KMS-11 (cell line): ENCODE measurements at regions not wholly inside any gene's neighbourhood (a gene's known extent, or its start where the extent isn't known, plus 50 kb on each side); places are given as distances from the start of the nearest gene placed in this dataset.
A peak's percentile ranks its signal among the peaks of the same experiment; 100 is the strongest.

Experiments used
- H2AFZ ChIP-seq: fragments of 200-600 bp; sonication (generic); 2 replicates; pipeline ENCODE4 v1.6.1; 2016; ENCODE audit warnings: antibody characterized with exemption, mixed run types, low read depth
- H3K27ac ChIP-seq: fragments of 200-600 bp; sonication (generic); 2 replicates; pipeline ENCODE4 v1.6.1; 2016; ENCODE audit warnings: mild to moderate bottlenecking, mixed run types
- H3K27me3 ChIP-seq: fragments of 200-600 bp; sonication (generic); 2 replicates; pipeline ENCODE4 v1.6.1; 2017; ENCODE audit warnings: mild to moderate bottlenecking, low read depth, mixed run types, moderate library complexity; ENCODE audit not compliant: insufficient read depth
- H3K36me3 ChIP-seq: fragments of 200-600 bp; sonication (generic); 2 replicates; pipeline ENCODE4 v1.6.1; 2017; ENCODE audit warnings: mild to moderate bottlenecking, mixed run types; ENCODE audit not compliant: insufficient read depth
- H3K4me1 ChIP-seq: fragments of 200-600 bp; sonication (generic); 2 replicates; pipeline ENCODE4 v1.6.1; 2016; ENCODE audit warnings: mild to moderate bottlenecking, low read depth, mixed run types; ENCODE audit not compliant: poor library complexity, severe bottlenecking
- H3K4me2 ChIP-seq: fragments of 200-600 bp; sonication (generic); 2 replicates; pipeline ENCODE4 v1.7.0; 2016; ENCODE audit warnings: mild to moderate bottlenecking, mixed run types
- H3K4me3 ChIP-seq: fragments of 200-600 bp; sonication (generic); IDR thresholded peaks from 2 replicates; pipeline ENCODE4 v1.6.1; 2017; ENCODE audit warnings: low read depth, low read length, mixed read lengths; ENCODE audit not compliant: insufficient read depth
- H3K79me2 ChIP-seq: fragments of 200-600 bp; sonication (generic); 2 replicates; pipeline ENCODE4 v1.6.1; 2016; ENCODE audit warnings: low read depth, mixed run types; ENCODE audit not compliant: insufficient read depth
- H3K9ac ChIP-seq: fragments of 200-600 bp; sonication (generic); 2 replicates; pipeline ENCODE4 v1.6.1; 2016; ENCODE audit warnings: mild to moderate bottlenecking, mixed run types
- H4K20me1 ChIP-seq: fragments of 200-600 bp; sonication (generic); 2 replicates; pipeline ENCODE4 v1.6.1; 2016; ENCODE audit warnings: mild to moderate bottlenecking, mixed run types; ENCODE audit not compliant: insufficient read depth
- TF ChIP-seq, protein P1 (sequence below): fragments of 200-600 bp; sonication (generic); conservative IDR thresholded peaks from 2 replicates; pipeline ENCODE4 v1.6.1; 2017; ENCODE audit warnings: low read depth, mild to moderate bottlenecking, antibody characterized with exemption, low read length, moderate library complexity, mixed read lengths

DNA sequence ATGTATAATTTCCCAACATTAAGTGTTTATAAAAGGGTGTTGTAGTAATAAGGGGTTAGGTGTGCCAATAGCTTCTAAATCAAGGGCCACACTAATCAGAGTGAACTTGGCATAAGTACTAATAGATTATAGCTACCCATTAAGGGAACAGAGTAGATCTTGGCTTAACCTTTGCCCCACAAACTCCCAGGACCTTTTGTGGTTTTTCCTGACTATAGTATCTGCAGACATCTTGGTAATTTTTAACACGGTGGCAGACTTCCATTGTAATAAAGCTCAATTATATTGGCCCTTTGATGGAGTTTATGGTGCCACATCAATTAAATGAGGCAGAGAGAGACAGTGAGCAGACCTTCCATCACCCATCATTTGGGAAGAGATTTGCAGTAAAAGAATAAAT is 358.5 kb upstream of the HNRNPA3 start:
- no peaks in the 10 kb centered on the region for H4K20me1 ChIP-seq
- no peak overlapping the region for H3K9ac ChIP-seq
- no peak overlapping the region for H2AFZ ChIP-seq
- no peaks in the 10 kb centered on the region for H3K27me3 ChIP-seq
- peaks cover 21% of the 10 kb centered on the region for H3K4me1 ChIP-seq
- no peak overlapping the region for H3K4me2 ChIP-seq
- H3K27ac ChIP-seq: no peak overlapping the region
- H3K4me3 ChIP-seq: no peak overlapping the region
- H3K79me2 ChIP-seq: no peaks in the 10 kb centered on the region
- no peaks in the 10 kb centered on the region for H3K36me3 ChIP-seq
- TF ChIP-seq, protein P1, sequence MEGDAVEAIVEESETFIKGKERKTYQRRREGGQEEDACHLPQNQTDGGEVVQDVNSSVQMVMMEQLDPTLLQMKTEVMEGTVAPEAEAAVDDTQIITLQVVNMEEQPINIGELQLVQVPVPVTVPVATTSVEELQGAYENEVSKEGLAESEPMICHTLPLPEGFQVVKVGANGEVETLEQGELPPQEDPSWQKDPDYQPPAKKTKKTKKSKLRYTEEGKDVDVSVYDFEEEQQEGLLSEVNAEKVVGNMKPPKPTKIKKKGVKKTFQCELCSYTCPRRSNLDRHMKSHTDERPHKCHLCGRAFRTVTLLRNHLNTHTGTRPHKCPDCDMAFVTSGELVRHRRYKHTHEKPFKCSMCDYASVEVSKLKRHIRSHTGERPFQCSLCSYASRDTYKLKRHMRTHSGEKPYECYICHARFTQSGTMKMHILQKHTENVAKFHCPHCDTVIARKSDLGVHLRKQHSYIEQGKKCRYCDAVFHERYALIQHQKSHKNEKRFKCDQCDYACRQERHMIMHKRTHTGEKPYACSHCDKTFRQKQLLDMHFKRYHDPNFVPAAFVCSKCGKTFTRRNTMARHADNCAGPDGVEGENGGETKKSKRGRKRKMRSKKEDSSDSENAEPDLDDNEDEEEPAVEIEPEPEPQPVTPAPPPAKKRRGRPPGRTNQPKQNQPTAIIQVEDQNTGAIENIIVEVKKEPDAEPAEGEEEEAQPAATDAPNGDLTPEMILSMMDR: no peak

DNA sequence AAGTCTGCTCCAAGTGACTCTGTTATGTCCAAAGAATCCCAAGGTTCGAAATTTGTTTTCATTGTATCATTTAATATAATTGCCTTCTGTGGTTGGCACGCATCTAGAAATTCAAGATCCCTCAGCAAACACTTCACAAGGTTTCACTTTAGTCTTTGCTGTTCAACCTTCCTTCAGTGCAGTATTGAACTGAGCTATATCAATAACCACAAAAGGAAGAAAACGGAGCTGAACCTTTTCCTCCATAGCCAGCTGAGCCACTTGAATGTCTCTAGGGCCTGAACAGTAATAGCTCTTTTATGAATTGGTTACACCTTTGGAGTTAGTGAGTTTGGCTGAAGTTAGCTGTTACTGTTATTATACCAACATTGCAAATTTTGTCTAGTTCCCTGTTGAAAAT is 357.7 kb upstream of the HNRNPA3 start:
- Histone ChIP-seq H3K27ac (no peak overlapping the region), H2AFZ (no peak overlapping the region), H3K36me3 (no peaks in the 10 kb centered on the region), H3K79me2 (no peaks in the 10 kb centered on the region), H3K4me3 (no peak overlapping the region), H3K4me1 (peaks cover 21% of the 10 kb centered on the region), H3K27me3 (no peaks in the 10 kb centered on the region), H3K9ac (no peak overlapping the region), H4K20me1 (no peaks in the 10 kb centered on the region), H3K4me2 (no peak overlapping the region)
- TF ChIP-seq, protein P1: no peak

GRCh38 chr2:176856683-176857082 is 355.9 kb upstream of the HNRNPA3 start:
- no peaks in the 10 kb centered on the region for H3K79me2 ChIP-seq
- TF ChIP-seq, protein P1: no peak
- H2AFZ ChIP-seq: peak overlapping the region; percentile 6; the same call in 1 of the 2 replicates
- H4K20me1 ChIP-seq: no peaks in the 10 kb centered on the region
- no peak overlapping the region for H3K4me3 ChIP-seq
- no peaks in the 10 kb centered on the region for H3K27me3 ChIP-seq
- H3K4me2 ChIP-seq: peak overlapping the region; percentile 9; the same call in 1 of the 2 replicates
- H3K9ac ChIP-seq: no peak overlapping the region
- H3K36me3 ChIP-seq: no peaks in the 10 kb centered on the region
- no peak overlapping the region for H3K27ac ChIP-seq
- H3K4me1 ChIP-seq: peaks cover 21% of the 10 kb centered on the region

DNA sequence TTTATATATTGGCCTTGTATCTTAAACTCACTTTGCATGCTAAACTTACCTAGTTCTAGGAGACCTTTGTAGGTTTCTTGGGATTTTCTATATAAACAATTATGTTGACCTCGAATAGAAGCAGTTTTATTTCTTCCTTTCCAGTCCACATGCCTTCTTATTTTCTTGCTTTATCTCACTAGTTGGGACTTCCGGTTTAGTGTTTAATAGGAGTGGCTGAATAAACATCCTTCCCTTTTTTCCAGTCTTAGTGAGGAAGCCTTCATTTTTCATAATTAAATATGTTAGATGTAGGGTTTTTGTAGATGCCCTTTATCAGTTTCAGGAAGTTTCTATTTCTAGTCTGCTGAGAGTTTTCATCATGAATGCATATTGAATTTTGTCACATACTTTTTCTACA is 347.3 kb upstream of the HNRNPA3 start:
- Histone ChIP-seq H3K27ac (no peak overlapping the region), H3K4me1 (no peaks in the 10 kb centered on the region), H4K20me1 (no peaks in the 10 kb centered on the region), H3K9ac (no peak overlapping the region), H3K4me2 (no peak overlapping the region), H3K27me3 (no peaks in the 10 kb centered on the region), H3K4me3 (no peak overlapping the region), H2AFZ (no peak overlapping the region), H3K79me2 (no peaks in the 10 kb centered on the region), H3K36me3 (no peaks in the 10 kb centered on the region)
- TF ChIP-seq, protein P1: no peak
